Cardiac fibroblast (primary cell): ENCODE measurements at regions not wholly inside any gene's neighbourhood (a gene's known extent, or its start where the extent isn't known, plus 50 kb on each side); places are given as distances from the start of the nearest gene placed in this dataset.

Source experiments
- DNase-seq, 2 donors: peaks; one replicate each; pipeline versions ENCODE4 v3.0.0 to v3.0.0-alpha.2; 2010; ENCODE audit warnings: low read depth in 2 of 2
- H3K4me3 ChIP-seq, 2 donors: replicated peaks in 1 of 2; 1 replicate in 1 of 2; 2 replicates in 1 of 2; pipeline ENCODE4 v1.5.1; 2011; ENCODE audit warnings: low read depth in 2 of 2, low read length in 2 of 2, mild to moderate bottlenecking in 2 of 2, moderate library complexity in 1 of 2
- TF ChIP-seq, protein P1 (sequence below): IDR thresholded peaks from one replicate; pipeline ENCODE4 v1.5.1; 2011; ENCODE audit warnings: low read depth, mild to moderate bottlenecking, low read length, inconsistent platforms

DNA sequence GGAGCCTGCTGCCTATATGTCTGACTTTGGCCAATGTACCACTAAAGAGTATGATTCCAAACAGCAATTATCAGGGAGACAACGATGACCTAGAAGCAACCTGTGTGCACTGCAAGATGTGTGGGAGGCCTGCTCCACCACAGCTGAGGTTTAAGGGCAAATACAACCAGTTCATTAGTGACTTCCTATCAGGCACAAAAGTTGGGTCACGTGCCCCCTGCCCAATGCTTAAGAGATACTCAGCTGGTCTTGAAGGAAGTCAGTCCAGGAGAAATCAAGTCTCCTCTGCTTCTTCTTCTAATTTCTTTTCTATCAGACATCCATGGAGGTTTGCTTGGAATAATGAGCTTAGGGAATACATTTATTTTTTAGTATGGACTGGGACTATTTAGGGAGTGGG is 296.0 kb downstream of the HLX start:
- TF ChIP-seq, protein P1, sequence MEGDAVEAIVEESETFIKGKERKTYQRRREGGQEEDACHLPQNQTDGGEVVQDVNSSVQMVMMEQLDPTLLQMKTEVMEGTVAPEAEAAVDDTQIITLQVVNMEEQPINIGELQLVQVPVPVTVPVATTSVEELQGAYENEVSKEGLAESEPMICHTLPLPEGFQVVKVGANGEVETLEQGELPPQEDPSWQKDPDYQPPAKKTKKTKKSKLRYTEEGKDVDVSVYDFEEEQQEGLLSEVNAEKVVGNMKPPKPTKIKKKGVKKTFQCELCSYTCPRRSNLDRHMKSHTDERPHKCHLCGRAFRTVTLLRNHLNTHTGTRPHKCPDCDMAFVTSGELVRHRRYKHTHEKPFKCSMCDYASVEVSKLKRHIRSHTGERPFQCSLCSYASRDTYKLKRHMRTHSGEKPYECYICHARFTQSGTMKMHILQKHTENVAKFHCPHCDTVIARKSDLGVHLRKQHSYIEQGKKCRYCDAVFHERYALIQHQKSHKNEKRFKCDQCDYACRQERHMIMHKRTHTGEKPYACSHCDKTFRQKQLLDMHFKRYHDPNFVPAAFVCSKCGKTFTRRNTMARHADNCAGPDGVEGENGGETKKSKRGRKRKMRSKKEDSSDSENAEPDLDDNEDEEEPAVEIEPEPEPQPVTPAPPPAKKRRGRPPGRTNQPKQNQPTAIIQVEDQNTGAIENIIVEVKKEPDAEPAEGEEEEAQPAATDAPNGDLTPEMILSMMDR: no peak
- no peak overlapping the region for H3K4me3 ChIP-seq
- DNase-seq: no peak

DNA sequence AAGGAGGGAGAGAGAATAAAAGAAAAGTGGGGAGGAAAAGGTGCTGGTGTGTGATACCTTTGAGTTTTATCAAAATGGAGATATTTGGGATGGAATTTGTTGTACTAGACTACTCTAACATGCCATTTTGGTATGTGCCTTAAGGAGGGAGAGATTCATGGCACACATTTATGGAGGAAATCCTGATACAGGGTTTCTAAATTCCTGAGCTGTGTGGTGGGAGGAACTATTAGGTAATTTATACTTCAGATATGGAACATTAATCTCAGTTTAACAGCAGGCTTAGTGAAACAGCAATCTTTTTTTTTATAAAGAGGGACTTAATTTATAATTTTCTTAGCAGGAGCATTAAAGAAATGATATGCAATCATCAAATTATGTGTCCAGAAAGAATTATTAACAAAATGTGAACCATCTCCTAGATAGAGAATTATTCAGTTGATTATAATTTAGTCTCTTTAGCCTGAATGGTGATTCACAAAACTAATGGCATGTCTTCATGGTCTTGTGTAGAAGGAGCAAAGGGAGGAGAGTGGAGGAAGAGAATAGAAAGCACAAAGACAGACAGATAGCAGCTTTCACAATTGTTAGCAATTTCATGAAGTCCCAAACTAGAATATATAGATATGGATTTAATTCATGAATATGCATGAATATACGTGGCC is 301.6 kb downstream of the HLX start:
- TF ChIP-seq, protein P1: no peak
- H3K4me3 ChIP-seq: no peak overlapping the region
- DNase-seq: no peak

DNA sequence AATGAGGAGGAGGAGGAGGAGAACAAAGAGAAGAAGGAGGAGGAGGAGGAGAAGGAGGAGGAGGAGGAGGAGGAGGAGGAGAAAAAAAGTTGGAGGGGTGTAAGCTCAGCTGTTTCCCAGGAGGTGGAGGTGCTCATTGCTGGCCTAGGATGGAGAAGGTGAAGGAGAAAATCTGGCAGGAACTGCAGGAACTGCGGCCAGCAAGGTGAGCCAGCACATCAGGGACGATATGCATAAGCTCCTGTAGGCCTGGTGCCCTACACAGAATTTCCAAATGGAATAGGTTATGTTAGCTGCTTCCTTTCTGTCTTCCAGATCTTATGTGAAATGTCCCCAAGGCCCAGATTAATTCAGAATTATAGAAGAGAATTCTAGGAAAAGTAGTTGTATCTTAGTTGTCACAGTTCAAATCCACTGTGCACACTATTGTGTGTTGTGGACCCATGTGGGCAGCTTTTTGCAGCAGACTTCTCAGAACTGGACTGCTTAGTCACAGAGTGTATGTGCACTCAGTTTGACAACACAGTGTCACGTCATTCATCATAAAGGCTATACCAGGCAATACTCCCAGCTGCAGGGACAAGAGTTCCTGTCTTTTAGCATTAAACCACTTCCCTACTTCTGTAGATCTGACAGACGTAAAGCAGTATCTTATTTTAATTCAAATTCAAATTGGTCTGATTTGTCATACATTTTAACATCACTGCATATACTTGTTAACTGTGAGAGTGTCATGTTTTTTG is 303.7 kb downstream of the HLX start:
- TF ChIP-seq, protein P1: no peak
- no peak for DNase-seq
- H3K4me3 ChIP-seq: no peak overlapping the region

DNA sequence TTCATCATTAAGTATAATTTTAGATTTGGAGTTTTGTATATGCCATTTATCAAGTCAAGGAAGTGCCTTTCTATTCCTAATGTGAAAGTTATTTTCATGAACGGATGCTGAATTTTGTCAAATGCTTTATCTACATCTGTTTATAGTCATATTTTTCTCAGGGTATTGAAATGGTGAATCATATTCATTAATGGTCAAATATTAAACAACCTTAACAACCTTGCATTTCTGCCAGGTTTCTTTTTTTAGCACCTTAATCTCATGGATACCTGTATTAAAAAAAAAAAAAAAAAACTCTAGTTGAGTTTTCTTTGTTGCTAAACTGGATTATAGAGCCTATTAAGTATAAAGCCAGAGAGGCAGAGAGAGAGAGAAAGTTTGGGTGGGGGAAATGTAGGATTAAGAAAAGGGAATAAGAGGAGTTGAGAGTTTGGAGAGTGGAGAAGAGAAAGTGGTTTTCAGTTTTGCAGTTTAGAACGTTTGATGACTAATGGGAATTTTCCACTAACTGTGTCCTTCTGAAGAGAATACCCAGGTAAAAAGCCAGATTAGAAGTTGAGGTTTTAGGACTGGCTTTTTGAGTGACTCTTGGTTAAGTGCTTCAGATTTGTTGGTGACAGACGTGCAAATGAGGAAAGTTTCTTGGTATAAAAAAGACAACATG is 305.0 kb downstream of the HLX start:
- H3K4me3 ChIP-seq: no peak overlapping the region
- TF ChIP-seq, protein P1: no peak
- DNase-seq: no peak

DNA sequence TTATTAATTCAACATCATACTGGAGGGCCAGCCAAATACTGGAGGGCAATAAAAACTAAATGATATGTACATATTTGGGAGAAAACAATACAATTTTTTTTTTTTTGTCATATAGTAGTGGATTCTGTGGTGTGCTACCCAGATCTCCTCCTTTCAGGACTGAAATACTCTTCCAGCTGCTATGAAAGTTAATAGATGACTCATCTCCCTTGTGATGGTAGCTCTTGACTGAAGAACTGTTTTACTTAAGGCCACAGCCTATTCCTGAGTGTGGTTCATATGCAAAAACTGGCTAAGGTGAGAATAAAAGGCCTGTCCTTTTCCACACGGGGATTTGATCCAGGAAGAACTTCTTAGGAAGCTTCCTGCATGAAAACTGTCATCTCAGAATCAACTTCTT is 307.9 kb downstream of the HLX start:
- no peak overlapping the region for H3K4me3 ChIP-seq
- peak in 1 of 2 donors; percentile 24 for DNase-seq
- TF ChIP-seq, protein P1: no peak

DNA sequence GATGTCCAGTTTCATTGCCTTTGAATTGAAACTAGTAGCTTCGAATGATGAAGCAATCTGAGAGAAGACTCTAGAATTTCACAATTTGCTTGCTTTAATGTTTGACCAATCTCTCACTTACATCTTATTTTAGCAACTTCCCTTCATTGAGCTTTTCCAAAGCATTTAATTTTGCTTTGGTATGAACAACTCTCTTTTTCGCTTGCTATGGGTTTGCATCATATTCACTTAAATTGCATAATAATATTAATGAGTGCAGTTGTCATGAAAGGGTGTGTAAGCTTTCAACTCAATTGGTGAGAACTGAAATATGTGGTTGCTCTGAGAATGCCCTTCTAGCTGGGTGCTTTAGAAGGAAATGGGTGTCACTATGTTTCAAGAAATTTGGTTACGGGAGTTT is 309.2 kb downstream of the HLX start:
- TF ChIP-seq, protein P1: no peak
- no peak overlapping the region for H3K4me3 ChIP-seq
- peak in 1 of 2 donors; percentile 16 for DNase-seq
